GM08714 (cell line): ENCODE measurements at regions not wholly inside any gene's neighbourhood (a gene's known extent, or its start where the extent isn't known, plus 50 kb on each side); places are given as distances from the start of the nearest gene placed in this dataset.
"Not testable (repeated sequence)": the region's sequence is repeated elsewhere in the genome, so short reads cannot be mapped to it uniquely, and the experiment has no call there.

ENCODE experiments used
- H3K4me3 ChIP-seq: fragments of 200-500 bp; sonication (Bioruptor generic); 2 replicates; pipeline ENCODE4 v1.5.1; 2014; ENCODE audit warnings: mild to moderate bottlenecking, low read length, inconsistent platforms
- ZNF274 ChIP-seq: IDR thresholded peaks from 2 replicates; pipeline ENCODE4 v1.6.1; 2012; ENCODE audit warnings: mild to moderate bottlenecking, low read depth, low read length

DNA sequence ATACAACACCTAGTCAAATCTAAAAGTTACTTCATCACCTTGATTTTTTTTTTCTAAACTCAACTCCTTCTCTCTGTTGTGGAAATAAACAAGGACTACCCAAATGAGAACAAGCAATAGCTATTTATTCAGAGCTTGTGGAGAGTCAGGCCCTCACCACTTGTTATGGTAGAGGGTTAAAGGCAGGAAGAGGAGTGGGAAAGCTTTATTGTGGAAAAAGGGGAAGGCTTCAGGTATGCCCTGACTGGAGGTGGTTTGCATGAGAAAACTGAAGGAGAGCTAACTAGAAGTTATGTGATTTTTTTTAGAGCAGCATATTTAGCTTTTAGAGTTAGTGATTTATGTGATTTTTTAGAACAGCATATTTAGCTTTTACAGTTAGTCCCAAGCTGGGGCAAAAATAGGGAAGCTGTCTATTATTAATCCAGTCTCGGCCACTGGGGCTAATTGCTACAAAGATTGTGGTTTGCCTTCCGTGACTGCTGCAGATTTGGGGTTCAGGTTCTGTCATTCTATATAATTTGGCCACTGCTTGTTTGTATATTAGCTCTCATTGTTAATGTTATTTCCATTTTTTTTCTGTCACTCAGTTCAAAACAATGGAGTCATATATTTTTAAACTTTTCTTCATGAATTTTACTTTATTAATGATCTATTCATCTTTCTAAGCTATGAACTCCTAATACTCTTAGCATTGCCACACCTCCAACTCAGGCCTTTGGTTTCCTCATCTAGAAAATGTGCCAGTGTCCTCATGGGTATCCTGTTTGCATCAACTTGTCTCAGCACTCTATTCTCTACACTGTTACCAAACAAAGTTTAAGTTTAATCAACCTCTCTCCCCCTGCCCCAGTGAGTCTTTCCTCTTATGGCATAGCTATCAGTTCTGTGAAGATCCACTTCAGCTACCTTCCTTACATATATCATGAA is 713.0 kb downstream of the BRINP3 start:
- H3K4me3 ChIP-seq: no peak overlapping the region
- no peak for TF ChIP-seq ZNF274

DNA sequence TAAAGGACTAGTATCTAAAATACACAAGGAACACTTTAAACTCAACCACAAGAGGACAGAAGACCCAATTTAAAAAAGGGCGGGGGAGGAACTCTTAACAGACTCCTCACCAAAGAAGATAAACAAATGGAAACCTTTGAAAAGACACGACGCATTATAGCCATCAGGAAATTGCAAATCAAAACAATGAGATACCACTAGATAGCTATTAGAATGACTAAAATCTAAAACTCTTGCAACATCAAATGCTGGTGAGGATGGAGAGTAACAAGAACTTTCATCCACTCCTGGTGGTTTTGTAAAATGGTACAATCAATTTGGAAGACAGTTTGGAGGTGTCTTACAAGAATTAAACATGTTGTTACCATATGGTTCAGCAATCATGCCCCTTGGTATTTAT is 708.2 kb downstream of the BRINP3 start:
- H3K4me3 ChIP-seq: no peak overlapping the region
- no peak for TF ChIP-seq ZNF274

DNA sequence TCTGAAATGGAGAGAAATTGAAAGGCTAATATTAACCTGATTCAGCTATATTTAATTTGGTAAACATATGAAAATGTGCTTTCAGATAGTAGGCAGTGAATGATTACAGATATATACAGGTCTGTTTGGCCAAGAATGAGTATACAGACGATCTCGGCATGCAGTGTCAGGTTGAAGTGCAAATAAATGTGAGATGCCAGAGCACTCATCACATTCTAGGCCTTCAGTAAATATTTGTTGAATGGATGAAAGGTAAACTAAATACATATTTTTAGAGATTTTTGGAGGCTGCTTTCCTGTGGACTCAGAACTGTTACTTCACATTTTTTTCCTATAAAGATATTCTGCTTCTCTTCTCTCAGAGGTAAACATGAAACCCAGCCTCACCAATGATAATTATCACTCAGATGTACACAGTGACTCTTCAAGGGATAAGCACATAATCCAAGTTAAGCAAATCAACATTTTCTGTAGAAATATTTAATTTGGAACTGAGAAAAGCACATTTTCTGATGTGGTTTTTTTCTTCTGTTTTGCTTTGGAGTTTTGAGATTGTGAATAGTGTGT is 702.9 kb downstream of the BRINP3 start:
- no peak for TF ChIP-seq ZNF274
- H3K4me3 ChIP-seq: no peak overlapping the region

DNA sequence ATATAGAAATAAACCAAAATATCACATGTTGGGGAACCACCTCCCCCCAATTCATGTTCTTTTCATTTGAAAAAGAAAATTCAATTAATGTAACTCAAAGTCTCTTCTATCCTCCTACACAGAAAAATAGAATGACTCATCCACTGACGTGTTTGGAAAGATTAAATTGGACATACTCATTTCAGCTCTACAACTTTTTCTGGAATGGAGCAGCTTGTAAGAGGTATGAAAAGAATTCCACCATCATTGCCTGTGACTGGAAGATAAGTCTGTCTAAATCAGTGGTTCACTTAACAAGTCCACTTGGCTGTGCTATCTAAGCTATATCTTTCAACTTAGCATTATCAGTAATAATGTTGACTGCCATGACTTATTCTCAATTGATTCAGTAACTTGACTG is 702.3 kb downstream of the BRINP3 start:
- no peak for TF ChIP-seq ZNF274
- no peak overlapping the region for H3K4me3 ChIP-seq

DNA sequence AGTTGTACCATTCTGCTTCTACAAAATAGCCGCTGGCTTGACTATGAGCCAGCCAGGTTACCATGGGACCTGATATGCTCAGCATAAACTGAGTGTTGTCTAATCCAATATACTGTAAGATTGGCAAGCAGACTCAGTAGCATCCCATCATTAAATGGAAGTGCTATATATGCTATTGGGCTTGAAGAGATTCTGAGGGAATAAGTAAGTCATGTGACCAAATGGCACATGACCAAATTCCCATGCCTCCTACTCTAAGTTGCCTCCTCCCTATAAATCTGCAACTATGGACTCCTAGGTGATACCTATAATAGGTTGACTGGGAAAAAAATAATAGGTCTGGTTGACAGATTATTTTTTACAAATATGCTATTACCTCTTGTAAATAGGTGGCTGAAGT is 698.6 kb downstream of the BRINP3 start:
- no peak for TF ChIP-seq ZNF274
- no peak overlapping the region for H3K4me3 ChIP-seq

DNA sequence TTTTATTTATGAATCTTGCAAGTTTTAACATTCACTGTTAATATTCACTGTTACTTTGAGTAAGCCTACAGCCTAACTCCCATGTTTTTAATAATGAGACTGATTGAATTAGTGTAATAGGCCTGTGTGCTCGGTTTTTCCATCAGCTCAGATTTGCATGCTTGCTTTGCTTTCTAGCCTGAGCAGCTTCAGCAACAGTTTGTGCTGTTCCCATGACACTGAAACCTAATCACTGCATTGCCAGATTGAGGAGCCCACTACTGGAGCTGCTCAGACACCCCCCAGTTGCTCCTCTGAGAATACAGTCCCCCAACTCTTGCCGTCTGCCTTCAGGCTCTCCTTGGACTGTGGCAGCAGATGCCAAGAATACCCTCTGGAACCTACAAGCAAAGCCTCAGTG is 695.4 kb downstream of the BRINP3 start:
- H3K4me3 ChIP-seq: no peak overlapping the region
- TF ChIP-seq ZNF274: no peak

DNA sequence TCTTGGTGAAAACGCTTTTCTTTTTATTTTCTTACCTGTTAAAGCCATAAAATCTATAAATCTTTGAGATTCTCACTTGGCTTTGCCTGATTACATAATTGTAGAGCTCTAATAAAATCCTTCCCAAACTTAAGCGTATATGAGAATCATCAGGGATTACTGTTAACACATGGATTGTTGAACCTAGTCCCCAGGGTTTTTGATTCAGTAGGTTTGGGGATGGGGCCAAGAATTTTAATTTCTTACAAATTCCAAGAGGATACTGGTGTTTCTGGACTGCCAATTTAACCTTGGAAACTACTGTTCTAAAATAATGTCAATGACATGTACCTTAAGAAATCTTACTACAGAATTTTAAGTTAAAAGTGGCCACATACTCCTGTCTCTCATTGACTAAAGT is 694.2 kb downstream of the BRINP3 start:
- H3K4me3 ChIP-seq: no peak overlapping the region
- no peak for TF ChIP-seq ZNF274

DNA sequence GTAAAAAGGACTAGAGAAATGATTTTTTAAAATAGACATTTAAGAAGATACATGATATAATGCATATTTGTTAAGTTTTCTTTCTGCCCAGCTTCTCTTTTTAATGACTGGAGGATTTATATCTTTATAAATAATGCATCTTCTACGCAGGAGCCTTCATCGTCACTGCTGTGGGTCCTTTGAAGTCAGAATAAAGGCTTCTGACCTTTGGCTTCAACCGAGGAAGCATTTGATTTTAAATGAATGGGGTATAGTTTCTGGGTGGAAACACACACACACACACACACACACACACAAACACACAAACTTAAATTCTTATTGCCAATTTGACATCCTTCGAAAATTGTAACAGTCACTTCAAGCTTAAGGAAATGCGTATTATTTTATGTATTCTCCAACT is 690.9 kb downstream of the BRINP3 start:
- no peak for TF ChIP-seq ZNF274

DNA sequence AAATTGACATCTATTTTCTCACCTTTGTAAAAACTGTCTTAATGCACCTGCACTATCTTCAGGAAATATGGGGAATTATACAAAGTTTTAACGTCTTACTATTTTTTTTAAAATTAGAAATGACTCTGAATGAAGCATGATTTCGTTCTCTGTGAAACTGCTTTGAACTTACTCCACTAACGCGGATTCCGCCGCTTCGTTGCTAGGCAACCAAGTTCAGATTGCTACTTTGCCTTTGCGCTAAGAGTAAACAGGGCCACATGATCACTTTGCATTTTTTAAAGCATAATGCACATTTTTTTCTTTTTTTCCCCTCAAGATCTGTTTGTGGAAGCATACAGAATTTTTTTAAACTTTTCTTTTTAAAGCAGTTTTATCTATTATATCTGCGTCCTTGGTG is 690.5 kb downstream of the BRINP3 start:
- TF ChIP-seq ZNF274: no peak
- H3K4me3 ChIP-seq: no peak overlapping the region

More for the DNA sequence above, 690.9 kb downstream of the BRINP3 start:
- no peak overlapping the region for H3K4me3 ChIP-seq

DNA sequence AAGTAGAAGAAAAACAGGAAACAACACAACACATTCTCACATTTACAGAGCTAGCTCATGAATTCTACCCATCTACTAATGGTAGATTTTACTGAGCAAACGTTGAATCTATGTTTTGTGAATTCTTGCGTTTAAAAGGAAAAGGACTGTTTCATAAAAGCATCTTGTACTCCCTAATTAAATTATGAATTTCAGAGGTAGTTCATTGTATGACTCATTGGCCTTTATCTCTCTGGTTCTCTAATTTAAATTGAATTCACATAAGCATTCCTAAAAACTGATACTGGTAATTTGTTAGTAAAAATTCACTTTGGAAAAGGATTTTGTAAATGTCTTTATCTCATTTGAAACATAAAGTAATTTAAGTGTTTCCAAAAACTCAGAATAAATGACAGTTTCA is 687.3 kb downstream of the BRINP3 start:
- no peak overlapping the region for H3K4me3 ChIP-seq
- no peak for TF ChIP-seq ZNF274

DNA sequence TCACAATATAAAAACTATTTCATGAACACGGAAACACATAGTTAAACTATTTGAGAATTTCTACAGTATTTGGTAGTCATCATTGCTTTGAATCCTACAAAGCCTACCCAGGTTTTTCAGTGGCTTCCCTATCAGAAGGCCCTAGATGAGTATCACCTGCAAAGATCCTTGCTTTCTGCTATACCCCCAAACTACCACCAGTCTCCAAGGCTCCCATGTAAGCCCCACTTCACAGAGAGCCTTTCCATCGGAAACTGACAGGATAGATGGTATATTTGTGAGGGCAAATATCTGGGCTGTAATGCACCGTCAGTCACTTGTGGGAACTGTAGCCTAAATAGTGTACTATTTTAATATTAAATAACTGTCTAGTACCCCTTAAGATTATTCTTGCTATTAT is 674.3 kb downstream of the BRINP3 start:
- no peak for TF ChIP-seq ZNF274
- H3K4me3 ChIP-seq: no peak overlapping the region

DNA sequence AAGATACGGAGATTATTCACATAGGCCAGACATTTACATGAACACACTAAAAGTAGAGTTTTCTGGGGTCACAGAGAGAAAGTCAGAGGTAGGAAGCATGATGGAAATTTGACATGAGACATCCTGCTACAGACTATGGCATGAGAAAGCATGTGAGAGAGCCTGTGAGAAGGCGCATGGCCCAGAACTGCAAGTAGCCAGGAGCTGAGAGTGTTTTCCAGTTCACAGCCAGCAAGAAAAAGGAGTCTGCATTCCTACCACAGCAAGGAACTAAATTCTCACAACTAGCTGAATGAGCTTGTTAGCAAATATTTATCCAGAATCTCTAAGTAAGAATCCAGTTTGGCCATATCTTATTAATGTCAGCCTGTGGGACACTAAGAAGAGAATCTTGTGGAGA is 673.3 kb downstream of the BRINP3 start:
- H3K4me3 ChIP-seq: no peak overlapping the region

DNA sequence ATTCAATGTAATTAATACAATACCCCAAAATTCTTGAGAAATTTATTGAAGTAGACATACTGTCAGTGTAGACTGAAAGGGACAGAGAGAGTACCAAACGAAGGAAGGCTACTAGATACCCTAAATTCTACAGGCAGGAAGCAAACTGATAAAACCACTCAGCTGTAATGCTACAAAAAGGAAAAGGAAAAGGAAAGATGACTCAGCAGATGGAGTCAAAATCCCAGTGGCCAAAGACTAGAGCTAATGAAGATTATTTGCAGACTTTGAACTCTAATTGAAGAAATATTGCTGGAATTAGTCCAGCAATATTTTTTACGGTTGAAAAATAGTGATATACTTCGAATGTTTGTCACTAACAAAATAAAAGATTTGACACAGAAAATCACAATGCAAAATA is 671.9 kb downstream of the BRINP3 start:
- no peak overlapping the region for H3K4me3 ChIP-seq

More for the DNA sequence above, 673.3 kb downstream of the BRINP3 start:
- no peak for TF ChIP-seq ZNF274

DNA sequence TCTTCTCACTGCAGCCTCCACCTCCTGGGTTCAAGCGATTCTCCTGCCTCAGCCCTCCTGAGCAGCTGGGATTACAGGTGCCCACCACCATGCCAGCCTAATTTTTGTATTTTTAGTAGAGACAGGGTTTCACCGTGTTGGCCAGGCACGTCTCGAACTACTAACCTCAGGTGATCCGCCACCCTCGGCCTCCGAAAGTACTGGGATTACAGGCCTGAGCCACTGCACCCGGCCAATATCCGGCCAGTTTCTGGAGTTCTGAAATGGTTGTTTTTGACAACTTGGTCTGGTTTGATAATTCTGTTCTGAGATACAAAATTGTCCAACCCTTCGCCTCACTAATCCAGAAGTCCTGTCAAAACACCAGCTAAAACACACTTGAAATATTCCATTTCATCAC is 667.0 kb downstream of the BRINP3 start:
- not testable (repeated sequence) for H3K4me3 ChIP-seq

More for the DNA sequence above, 671.9 kb downstream of the BRINP3 start:
- no peak for TF ChIP-seq ZNF274

DNA sequence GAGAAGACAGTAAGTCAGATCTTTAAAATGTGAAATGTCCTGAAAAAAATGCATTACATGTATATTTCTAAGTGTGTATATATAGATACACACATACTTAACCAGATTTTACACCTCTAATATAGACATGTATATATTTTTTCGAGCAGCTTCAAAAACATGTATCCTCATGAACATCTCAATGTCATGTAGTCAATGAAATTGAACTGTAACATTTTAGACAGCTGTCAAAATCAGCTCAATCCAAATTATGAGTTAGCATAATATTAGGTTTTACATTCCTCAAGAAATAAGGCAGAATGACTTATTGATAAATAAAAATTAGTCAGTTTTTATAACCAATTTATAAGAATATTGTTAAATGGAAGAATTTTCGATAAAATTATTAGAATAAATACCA is 665.7 kb downstream of the BRINP3 start:
- TF ChIP-seq ZNF274: no peak
- no peak overlapping the region for H3K4me3 ChIP-seq

DNA sequence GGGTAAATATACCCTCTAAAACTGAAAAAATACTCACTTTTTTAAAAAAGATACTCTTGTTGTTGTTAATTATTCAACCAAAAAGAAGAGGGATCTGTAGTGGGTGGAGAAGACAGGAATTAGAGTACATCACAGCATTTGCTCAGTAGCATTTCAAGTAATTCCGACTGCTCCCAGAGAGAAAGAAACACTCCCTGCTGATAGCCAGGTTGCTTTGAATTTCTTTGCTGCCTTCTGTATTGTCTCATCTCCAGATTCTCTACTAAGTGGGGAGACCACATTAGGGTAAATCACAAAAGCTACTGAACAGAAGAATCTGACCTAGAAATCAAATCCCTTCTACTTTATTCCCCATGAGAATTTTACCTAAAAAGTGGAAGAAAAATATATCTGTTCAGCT is 661.1 kb downstream of the BRINP3 start:
- no peak overlapping the region for H3K4me3 ChIP-seq
- TF ChIP-seq ZNF274: no peak

DNA sequence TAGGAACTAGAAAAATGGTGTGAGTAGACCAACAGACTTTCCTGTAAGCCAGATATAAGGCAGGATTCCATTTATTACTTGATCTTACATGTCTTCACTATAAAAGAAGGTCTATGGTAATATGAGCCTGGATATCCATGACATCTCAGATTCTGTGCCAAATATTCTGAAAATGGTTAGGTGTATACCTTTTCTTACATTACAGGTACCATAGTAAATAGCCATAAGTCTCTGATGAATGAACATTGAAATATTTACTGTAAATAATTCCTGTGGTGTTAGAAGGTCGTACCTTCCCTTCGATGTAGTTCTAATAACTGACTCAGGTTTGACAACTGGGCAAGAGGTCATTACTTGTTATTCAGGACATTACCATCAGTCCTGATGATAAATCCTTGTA is 657.9 kb downstream of the BRINP3 start:
- TF ChIP-seq ZNF274: no peak
- no peak overlapping the region for H3K4me3 ChIP-seq
